GM04504 (cell line): ENCODE measurements at regions not wholly inside any gene's neighbourhood (a gene's known extent, or its start where the extent isn't known, plus 50 kb on each side); places are given as distances from the start of the nearest gene placed in this dataset.
"Not testable (repeated sequence)": the region's sequence is repeated elsewhere in the genome, so short reads cannot be mapped to it uniquely, and the experiment has no call there.

Experiments
- DNase-seq: peaks from one replicate; pipeline ENCODE4 v3.0.0-alpha.2; 2012; ENCODE audit warnings: low read depth

GRCh38 chr3:34504775-34505174 lies 706.3 kb downstream of the PDCD6IP start:
- no peak for DNase-seq

DNA sequence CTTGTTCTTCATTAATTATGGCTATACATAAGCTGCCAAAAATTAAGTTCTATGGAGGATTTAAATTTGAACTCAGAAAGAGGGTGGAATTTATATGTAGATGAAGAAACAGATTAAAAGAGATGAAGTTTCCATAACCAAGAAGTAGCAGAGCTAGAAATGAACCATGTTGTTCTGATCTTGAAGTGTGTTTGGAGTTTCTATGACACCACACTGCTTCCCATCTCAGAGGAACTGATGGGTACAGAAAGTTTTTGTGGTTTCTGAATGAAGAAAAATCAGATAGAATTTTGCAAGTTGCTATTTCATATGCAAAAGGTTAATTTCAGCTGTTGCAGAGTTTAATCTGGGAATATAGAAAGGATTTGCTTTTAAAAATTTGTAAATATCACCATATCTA lies 710.3 kb downstream of the PDCD6IP start:
- DNase-seq = no peak

- no peak for DNase-seq
Measured at GRCh38 chr3:34511891-34512290, 713.5 kb downstream of the PDCD6IP start.

DNA sequence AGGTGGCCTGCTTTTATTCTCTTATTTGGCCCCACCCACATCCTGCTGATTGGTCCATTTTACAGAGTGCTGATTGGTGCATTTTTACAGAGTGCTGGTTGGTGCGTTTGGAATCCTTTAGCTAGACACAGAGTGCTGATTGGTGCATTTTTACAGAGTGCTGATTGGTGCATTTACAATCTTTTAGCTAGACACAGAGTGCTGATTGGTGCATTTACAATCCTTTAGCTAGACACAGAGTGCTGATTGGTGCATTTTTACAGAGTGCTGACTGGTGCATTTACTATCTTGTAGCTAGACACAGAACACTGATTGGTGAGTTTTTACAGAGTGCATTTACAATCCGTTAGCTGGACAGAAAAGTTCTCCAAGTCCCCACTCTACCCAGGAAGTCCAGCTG lies 720.6 kb downstream of the PDCD6IP start:
- DNase-seq = not testable (repeated sequence)

GRCh38 chr3:34531156-34531555 lies 732.7 kb downstream of the PDCD6IP start:
- DNase-seq = no peak

DNA sequence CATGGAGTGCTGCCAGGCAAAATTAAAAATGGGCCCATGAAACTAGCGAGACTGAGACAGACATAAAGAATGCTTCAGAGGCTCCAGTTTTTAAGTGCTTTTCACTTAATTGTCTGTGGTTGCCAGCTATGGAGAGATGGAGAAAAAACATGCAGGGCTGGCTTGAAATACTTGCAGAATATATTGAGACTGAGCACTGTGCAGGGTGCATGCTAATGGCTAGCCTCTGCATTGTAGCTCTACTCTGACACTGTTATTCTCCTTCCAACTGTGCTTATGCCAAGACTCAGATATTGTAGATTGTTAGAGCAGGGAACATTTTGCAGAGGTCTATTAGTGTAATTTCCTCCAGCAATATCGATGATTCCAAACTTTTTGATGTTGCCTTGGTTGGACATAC lies 735.0 kb downstream of the PDCD6IP start:
- DNase-seq = no peak

GRCh38 chr3:34534013-34534412 lies 735.6 kb downstream of the PDCD6IP start:
- no peak for DNase-seq

DNA sequence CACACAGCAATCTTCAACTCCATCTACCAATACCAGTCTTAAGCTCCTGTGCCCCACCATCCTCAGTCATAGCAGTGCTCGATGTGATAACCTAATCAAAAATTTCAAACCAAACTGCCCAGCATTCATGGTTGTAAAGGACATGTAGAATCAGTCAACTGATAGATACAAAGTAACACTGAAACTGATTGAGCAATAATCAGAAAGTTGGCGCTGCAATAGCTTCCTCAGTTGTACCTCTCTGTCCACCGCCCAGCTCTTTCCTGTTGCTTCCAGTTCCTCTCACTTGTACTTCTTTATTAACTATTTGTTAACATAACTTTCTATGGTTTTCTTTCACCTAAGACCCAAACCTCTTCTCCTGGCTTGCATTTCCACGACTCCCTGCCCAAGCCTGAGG lies 745.7 kb downstream of the PDCD6IP start:
- no peak for DNase-seq

DNA sequence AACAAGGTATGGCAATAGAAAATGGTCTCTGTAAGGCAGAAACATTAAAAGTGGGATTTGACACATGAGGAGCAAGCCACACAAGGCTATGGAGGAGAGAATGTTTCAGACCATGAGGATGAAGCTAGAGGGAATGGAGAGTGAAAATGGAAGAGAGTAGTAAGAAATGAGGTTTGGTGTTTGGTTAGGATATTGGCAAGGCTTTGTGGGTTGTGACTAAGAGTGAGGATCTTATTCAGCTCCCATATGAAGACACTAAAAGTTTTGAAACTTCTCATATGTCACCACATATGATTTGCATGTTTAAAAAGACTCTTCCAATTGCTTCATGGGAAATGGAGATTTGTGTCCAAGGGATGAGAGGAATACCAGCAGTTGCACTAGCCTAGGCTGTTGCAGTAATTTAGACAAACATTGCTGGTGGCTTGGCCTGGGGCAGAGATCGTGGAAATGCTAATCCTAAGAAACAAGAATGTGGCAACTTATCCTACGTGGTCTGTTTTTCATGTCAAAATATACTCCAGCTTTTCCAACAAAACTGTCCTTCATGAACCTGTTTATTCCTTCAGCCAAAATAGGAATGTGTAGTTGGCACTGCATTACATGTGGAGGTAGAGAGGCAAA lies 749.0 kb downstream of the PDCD6IP start:
- no peak for DNase-seq

- DNase-seq = no peak
Measured at GRCh38 chr3:34567266-34567665, 768.8 kb downstream of the PDCD6IP start.

- DNase-seq = no peak
Measured at GRCh38 chr3:34568766-34569165, 770.3 kb downstream of the PDCD6IP start.

DNA sequence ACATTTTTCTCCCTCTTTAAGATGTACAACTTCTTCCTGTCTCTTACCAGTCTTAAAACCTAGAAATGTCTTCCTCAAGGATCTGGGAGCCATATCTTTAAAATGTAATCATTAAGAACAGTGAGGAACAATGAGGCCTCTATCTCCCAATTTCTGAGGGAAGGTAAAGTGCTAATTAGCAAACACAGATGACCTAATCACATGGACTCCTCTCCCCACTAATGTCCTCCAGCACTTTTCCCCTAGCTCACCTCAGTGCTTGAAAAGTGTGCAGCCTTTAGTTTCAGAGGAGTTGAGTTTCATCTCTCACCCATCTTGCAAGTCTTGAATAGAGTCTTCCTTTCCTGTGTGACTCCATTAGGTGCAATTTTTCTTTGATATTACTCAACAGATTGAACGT lies 771.0 kb downstream of the PDCD6IP start:
- DNase-seq = no peak

DNA sequence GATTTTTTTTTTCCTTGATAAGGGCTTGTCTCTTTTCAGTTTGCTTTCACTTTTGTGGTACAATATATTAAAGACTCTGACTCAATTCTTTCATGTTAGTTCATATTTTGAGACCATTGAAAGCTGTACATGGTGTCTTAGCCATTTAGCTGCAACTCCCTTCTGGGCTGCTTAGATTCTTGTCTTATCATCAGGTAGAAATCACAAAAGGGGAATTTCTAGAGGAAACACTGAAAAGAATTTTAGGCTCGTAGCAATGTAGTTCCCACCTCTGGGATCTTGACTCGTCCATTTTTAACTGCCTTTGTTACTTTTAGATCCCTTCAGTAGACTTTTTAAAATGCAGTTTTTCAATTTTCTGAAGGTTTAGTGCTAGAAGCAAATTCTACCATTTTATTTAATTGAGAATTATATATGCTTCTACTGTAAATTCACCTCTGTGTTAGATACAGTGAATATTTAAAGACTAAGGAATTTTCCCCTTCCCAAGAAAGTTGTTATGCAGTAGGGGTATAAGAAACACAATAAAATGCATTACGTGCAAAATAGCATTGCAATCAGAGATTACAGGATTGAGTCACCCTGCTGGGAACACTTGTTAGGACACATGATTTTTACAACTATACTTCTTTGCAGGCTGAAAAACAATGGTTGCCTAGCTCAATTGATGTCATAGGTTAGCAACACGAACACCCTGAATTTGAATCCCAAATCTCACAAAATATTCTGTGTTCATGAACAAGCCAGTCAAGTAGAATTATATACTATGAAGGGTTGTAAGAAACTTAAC lies 772.7 kb downstream of the PDCD6IP start:
- no peak for DNase-seq

DNA sequence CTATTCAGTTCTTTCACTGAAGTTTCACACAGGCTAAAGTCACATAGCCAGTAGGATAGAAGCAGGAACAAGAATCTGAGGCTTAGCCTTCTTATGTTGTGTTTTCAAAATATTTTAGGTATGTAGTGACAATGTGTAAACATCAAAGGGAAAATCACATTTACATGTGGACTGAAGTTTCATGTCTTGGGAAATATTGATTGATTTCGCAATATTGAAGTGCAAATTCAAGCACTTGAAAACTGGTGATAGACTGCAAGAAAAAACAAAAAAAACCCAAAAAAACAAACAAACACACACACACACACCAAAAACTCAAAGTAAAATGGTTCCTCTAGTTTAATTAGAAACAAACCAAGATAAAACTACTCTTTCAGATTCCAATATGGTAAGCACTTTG lies 773.3 kb downstream of the PDCD6IP start:
- no peak for DNase-seq

GRCh38 chr3:34575776-34576175 lies 777.3 kb downstream of the PDCD6IP start:
- DNase-seq = no peak

DNA sequence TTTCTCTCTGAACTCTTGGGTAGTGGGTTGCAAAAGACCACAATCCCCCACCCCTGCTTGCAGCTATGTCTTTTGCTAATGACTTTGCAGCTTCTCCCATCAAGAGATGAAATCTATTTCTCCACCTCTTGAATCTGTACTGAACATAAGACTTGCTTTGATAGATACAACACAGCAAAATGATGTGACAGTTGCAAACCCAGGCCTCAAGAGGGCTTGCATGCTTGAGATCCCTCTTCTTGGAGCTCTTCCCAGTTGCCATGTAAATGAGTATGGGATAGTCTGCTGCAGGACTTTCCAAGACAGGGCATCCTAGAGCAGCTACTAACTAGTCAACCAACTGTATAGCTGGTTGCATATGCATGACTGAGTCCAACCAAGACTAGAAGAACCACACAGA lies 783.6 kb downstream of the PDCD6IP start:
- DNase-seq = no peak

DNA sequence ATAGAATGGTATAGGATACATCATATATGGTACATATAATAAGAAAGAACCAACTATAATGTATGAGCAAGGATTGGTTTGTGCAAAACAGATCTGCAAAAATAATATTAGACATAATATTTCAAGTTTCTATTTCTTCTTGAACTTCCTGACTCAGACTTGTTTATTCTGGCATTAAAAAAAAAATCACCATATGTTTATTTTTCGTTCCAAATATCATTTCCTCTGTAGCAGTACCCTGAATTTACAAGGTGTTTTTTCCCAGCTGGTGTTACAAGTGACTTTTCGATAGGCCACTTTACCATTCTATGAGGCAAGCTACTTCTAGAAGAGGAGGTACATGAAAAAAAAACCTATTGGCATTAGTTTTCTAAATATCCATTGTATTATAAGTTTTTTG lies 785.0 kb downstream of the PDCD6IP start:
- DNase-seq = no peak

- no peak for DNase-seq
Measured at GRCh38 chr3:34584971-34585370, 786.5 kb downstream of the PDCD6IP start.

DNA sequence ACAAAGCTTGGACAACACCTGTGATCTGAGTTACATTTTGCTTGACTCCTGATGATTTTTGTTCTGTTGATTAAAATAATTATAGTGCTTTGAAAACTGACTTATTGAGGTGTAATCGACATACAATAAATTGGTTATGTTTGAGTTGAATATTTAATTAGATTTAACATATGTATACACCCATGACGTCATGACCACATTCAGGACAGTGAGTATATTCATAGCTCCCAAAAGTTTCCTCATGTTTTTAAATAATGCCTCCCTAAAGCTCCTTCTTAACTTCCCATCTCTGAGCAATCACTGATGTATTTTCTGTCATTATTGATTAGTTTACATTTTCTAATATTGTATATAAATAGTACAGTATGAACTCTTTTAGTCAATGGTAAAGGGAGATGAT lies 801.2 kb downstream of the PDCD6IP start:
- no peak for DNase-seq

- DNase-seq = no peak
Measured at GRCh38 chr3:34619990-34620389, 821.6 kb downstream of the PDCD6IP start.

- no peak for DNase-seq
Measured at GRCh38 chr3:34626699-34627098, 828.3 kb downstream of the PDCD6IP start.

GRCh38 chr3:34634939-34635338 lies 836.5 kb downstream of the PDCD6IP start:
- DNase-seq = no peak

DNA sequence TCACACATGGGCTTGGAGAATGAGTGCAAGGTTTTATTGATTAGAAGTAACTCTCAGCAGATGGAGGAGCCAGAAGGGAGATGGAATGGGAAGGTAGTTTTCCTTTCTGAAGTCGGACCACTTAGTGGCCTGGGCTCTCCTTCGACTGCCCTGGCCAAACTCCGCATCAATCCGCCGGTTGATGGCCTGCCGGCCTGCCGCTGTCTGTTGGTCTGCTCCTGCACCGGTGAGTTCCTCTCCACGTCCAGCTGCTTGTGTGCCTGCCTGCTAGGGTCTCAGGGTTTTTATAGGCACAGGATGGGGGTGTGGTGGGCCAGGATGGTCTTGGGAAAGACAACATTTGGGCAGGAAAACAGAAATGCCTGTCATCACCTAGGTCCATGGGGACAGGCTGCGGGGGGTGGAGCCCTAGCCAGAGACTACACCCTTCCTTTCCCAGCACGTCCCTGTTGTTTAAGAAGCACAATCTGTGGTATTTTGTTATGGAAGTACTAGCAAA lies 837.0 kb downstream of the PDCD6IP start:
- no peak for DNase-seq
